Type B pancreatic cell (in vitro differentiated cells): ENCODE measurements at regions not wholly inside any gene's neighbourhood (a gene's known extent, or its start where the extent isn't known, plus 50 kb on each side); places are given as distances from the start of the nearest gene placed in this dataset.
A peak's percentile ranks its signal among the peaks of the same experiment; 100 is the strongest.

Experiments
- DNase-seq: peaks from one replicate; pipeline ENCODE4 v3.0.0; 2021; ENCODE audit warnings: mixed read lengths; ENCODE audit not compliant: unreplicated experiment; ENCODE audit errors: extremely low spot score
- H3K27ac Mint-ChIP-seq: 2 replicates; pipeline ENCODE4 v1.8.0; 2021; ENCODE audit warnings: mild to moderate bottlenecking, mixed read lengths
- H3K27me3 Mint-ChIP-seq: 2 replicates; pipeline ENCODE4 v1.8.0; 2021; ENCODE audit warnings: mixed read lengths
- H3K36me3 Mint-ChIP-seq: 2 replicates; pipeline ENCODE4 v1.8.0; 2021; ENCODE audit warnings: mixed read lengths
- H3K4me1 Mint-ChIP-seq: one replicate; pipeline ENCODE4 v1.8.0; 2021; ENCODE audit warnings: mixed read lengths; ENCODE audit not compliant: unreplicated experiment
- H3K4me3 Mint-ChIP-seq: 2 replicates; pipeline ENCODE4 v1.8.0; 2021; ENCODE audit warnings: mild to moderate bottlenecking, mixed read lengths
- H3K9me3 Mint-ChIP-seq: 2 replicates; pipeline ENCODE4 v1.8.0; 2021; ENCODE audit warnings: mixed read lengths
- CTCF ChIP-seq: fragments of 200-600 bp; sonication (generic); conservative IDR thresholded peaks from 2 replicates; pipeline ENCODE4 v1.5.0; 2021; ENCODE audit warnings: antibody characterized with exemption, mild to moderate bottlenecking

GRCh38 chr18:39515299-39515698 lies 1949.7 kb upstream of the CELF4 start:
- Mint-ChIP-seq H3K36me3 (peaks cover 3% of the 10 kb centered on the region), H3K9me3 (no peaks in the 10 kb centered on the region), H3K27ac (no peak overlapping the region), H3K4me1 (peaks cover 4% of the 10 kb centered on the region), H3K4me3 (no peak overlapping the region), H3K27me3 (no peaks in the 10 kb centered on the region)
- no peak for TF ChIP-seq CTCF
- no peak for DNase-seq

GRCh38 chr18:39513186-39513585 lies 1947.6 kb upstream of the CELF4 start:
- DNase-seq = no peak
- H3K9me3 Mint-ChIP-seq = peaks cover 1% of the 10 kb centered on the region
- peaks cover 3% of the 10 kb centered on the region for H3K36me3 Mint-ChIP-seq

GRCh38 chr18:39506581-39507330 lies 1941.2 kb upstream of the CELF4 start:
- no peaks in the 10 kb centered on the region for H3K27me3 Mint-ChIP-seq
- TF ChIP-seq CTCF = no peak
- no peak for DNase-seq
- H3K27ac Mint-ChIP-seq = peak overlapping the region; percentile 85
- peaks cover 14% of the 10 kb centered on the region for H3K4me1 Mint-ChIP-seq
- H3K4me3 Mint-ChIP-seq = peak overlapping the region; percentile 77
- H3K9me3 Mint-ChIP-seq = peaks cover 15% of the 10 kb centered on the region
- H3K36me3 Mint-ChIP-seq = peaks cover 6% of the 10 kb centered on the region

More at GRCh38 chr18:39513186-39513585, 1947.6 kb upstream of the CELF4 start:
- Mint-ChIP-seq H3K4me3 (no peak overlapping the region), H3K27ac (no peak overlapping the region), H3K4me1 (peaks cover 5% of the 10 kb centered on the region), H3K27me3 (no peaks in the 10 kb centered on the region)
- TF ChIP-seq CTCF = no peak

- Mint-ChIP-seq H3K4me1 (peaks cover 11% of the 10 kb centered on the region), H3K9me3 (peaks cover 17% of the 10 kb centered on the region), H3K27me3 (no peaks in the 10 kb centered on the region), H3K27ac (no peak overlapping the region), H3K4me3 (no peak overlapping the region), H3K36me3 (peaks cover 3% of the 10 kb centered on the region)
- no peak for TF ChIP-seq CTCF
- no peak for DNase-seq
Observed at GRCh38 chr18:39500306-39500705, 1934.7 kb upstream of the CELF4 start.

GRCh38 chr18:39497821-39498220 lies 1932.2 kb upstream of the CELF4 start:
- H3K27ac Mint-ChIP-seq = no peak overlapping the region
- H3K9me3 Mint-ChIP-seq = peaks cover 17% of the 10 kb centered on the region
- H3K36me3 Mint-ChIP-seq = peaks cover 3% of the 10 kb centered on the region
- TF ChIP-seq CTCF = no peak
- no peak for DNase-seq
- H3K27me3 Mint-ChIP-seq = no peaks in the 10 kb centered on the region
- peaks cover 17% of the 10 kb centered on the region for H3K4me1 Mint-ChIP-seq
- H3K4me3 Mint-ChIP-seq = no peak overlapping the region
